ENCODE measurements at regions not wholly inside any gene's neighbourhood (a gene's known extent, or its start where the extent isn't known, plus 50 kb on each side); places are given as distances from the start of the nearest gene placed in this dataset.

- no peak for TF ChIP-seq ELF4 (IDR thresholded peaks at IDR 0.05)
- no peak for TF ChIP-seq FOXA1 (IDR thresholded peaks at IDR 0.05)
- no peak for TF ChIP-seq CTBP1 (IDR thresholded peaks at IDR 0.05; ENCODE audit: borderline replicate concordance)
- TF ChIP-seq, protein P1, sequence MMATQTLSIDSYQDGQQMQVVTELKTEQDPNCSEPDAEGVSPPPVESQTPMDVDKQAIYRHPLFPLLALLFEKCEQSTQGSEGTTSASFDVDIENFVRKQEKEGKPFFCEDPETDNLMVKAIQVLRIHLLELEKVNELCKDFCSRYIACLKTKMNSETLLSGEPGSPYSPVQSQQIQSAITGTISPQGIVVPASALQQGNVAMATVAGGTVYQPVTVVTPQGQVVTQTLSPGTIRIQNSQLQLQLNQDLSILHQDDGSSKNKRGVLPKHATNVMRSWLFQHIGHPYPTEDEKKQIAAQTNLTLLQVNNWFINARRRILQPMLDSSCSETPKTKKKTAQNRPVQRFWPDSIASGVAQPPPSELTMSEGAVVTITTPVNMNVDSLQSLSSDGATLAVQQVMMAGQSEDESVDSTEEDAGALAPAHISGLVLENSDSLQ (IDR thresholded peaks at IDR 0.05) = no peak
- no peak for TF ChIP-seq SUZ12 (IDR thresholded peaks at IDR 0.05)
- no peak for TF ChIP-seq NFRKB (IDR thresholded peaks at IDR 0.05)
- no peak for TF ChIP-seq FOXM1 (IDR thresholded peaks at IDR 0.05; ENCODE audit: borderline replicate concordance)
- no peak for TF ChIP-seq ZNF384 (IDR thresholded peaks at IDR 0.05)
- TF ChIP-seq BHLHE40 (IDR thresholded peaks at IDR 0.05; ENCODE audit: borderline replicate concordance) = no peak
- TF ChIP-seq TARDBP (IDR thresholded peaks at IDR 0.05) = no peak
- no peak for TF ChIP-seq HDGF (IDR thresholded peaks at IDR 0.05; ENCODE audit: borderline replicate concordance)
- TF ChIP-seq SP1 (IDR thresholded peaks at IDR 0.05) = no peak
- no peak for TF ChIP-seq FOXK2 (IDR thresholded peaks at IDR 0.05)
- TF ChIP-seq LEF1 (IDR thresholded peaks at IDR 0.05; ENCODE audit: borderline replicate concordance) = no peak
These were observed 145.6 kb upstream of the KLHL29 start for GRCh38 chr2:23239374-23239773.
